Right forelimb (tissue), 1 donor: ENCODE measurements at regions not wholly inside any gene's neighbourhood (a gene's known extent, or its start where the extent isn't known, plus 50 kb on each side); places are given as distances from the start of the nearest gene placed in this dataset.
"Not testable (repeated sequence)": the region's sequence is repeated elsewhere in the genome, so short reads cannot be mapped to it uniquely, and the experiment has no call there.

ENCODE experiments used
- DNase-seq: peaks from one replicate; pipeline ENCODE4 v3.0.0-alpha.2; 2018

- no peak for DNase-seq
Measured at GRCh38 chr18:33853187-33853586, 275.2 kb downstream of the ASXL3 start.

DNA sequence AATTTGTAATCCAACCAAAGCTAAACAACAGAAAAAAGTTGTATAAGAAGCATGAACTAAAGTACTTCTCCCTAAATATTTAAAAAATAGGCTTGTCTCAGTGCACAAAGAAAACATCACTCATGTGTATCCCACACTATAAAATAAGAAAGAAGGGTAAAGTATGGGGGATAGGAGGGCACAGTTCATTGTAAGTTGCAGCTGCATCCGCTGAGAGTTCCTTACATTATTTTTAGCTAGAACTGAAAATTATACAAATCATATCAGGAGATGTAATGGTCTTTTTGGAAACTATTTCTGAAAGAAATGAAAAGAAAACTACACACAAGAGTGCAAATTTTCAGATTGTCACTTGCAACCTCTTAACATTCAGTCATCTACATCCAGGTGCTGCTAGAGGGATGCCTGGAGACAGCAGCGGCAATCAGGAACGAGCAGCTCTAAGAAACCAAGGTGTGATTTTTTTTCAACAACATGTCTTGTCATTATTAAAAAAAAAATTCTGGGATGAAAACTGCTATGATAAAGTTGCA lies 273.6 kb downstream of the ASXL3 start:
- no peak for DNase-seq

DNA sequence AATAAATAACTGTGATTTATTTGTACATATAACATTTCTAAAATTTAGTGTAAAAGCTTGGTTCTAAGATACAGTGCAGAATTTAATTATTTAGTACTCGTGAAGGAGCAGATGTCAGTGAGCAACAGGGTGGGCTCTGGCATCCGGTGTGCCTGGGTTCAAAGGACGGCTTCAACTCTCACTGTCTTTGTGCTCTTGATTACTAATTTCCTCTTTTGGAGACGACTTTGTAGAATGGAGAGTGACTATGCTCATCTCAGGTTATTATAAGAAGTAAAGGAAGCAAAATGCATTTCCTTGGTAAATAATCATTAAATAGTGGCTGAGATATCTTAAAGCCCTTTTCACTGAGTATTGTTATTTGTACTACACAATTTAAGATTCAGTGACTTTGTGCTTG lies 271.7 kb downstream of the ASXL3 start:
- no peak for DNase-seq

DNA sequence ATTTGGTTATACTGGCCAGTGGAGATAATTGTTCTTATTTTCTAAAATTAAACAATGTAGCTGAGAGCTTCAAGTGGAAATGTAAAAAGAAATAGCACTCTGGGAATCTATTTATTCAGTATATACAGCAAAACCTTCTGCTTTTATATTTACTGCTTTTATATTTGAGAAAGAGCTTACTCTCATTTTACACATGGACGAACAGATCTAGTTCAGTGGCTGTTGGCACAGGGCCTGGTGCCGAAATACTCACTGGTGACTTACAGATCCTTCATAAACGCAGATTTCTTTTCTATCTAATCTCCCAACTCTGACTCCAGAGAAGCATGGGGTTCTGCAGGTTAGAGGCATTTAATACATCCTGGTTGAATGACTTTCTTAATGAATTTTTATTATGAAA lies 266.2 kb downstream of the ASXL3 start:
- no peak for DNase-seq

DNA sequence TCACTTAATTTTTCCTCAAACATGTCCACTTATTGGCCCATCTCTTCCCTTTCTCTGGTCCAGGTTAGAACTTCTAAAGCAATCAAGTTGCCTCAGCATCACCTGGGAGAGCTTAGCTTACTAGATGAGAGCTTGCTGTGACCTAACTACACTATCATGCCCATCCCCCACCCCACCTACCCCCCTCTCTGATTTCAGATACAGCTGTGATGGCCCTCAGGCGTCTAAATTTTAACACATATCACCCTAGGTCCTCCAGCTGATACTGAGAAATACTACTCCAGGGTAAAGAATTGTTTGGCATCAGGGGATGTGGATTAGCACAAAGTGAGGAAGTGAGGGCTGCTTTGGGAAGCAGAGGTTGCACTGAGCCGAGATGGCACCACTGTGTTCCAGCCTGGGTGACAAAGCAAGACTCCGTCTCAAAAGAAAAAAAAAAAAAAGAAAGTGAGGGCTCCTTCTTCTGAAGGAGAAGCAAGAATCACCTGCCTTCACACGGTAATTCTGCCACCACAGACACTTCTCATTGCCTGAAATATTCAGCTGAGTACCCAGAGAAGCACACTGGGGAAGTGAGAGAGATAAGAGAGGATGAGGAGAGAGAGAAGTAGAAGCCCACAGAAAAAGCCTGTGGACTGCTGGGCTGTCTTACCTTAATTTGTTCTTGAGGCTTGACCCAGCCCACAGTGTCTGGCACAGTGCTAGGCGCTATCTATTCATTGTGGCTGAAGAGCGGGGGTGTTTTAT lies 263.4 kb downstream of the ASXL3 start:
- no peak for DNase-seq

DNA sequence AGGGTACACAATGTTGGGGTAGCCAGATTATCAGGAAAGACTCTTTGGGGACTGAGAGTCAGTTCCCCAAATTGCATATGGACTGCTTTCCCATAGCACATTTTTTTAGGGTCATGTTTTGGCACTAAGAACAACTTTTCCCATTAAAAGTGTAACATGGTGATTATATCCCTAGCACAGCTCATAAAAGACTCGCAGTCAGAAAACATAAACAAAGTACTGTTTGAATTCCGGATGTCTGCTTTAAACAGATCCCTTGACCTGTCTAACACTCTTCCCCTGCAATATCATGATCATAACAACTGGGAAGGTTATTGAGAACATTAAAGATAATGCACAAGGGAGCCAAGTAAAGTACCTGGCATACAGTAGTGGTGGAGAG lies 262.2 kb downstream of the ASXL3 start:
- DNase-seq = no peak

DNA sequence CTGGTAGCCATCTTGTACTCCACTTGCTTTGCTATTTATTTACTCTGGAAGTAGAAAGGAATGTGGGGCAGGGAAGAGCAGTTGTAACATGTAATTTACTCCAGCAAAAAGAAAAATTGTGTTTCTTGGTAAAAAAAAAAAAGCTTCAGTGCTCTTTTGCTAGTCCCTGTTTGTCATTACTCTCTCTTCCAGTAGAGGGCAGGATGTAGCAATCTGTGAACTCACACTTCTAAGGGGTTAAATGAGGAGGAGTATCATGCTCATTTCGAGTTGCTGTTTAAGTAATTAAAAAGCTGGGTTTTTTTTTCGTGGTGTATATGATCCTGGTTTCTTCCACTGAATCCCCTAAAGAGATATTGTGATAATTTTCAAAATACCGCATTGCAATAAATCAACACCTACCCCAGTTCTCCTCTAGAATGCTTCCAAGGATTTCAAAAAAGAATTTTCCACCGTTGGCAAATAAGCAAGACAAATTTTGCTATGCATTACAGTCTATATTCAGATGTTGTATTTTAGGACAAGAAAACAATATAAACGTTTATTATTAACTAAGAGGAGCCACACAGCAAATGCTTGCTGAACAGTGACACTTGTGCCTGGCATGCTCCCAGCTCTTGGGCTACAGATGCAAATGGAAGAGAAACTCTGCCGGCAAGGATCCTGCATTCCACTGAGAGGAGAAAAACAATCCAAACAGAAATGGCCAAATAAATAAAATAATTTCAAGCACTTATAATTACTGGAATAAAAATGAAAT lies 261.6 kb downstream of the ASXL3 start:
- DNase-seq = peak; percentile 51

DNA sequence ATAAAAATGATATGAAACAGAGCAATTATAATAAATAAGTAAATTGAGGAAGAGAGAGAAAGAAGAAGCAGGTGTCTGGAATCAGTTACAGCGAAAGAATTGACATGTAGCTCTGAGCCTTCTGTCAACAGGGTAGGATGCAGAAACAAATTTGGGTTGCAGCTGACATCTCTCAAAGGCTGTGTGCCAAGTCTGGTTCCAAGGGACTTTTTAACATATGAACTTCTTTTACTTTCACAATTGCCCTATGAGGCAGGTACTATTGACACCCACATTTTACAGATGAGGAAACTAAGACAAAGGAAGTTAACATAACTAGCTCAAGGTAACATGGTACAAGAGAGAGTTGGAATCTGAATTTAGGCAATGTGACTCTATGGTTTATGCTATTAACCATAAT lies 260.0 kb downstream of the ASXL3 start:
- no peak for DNase-seq

GRCh38 chr18:33837191-33837590 lies 259.2 kb downstream of the ASXL3 start:
- no peak for DNase-seq

GRCh38 chr18:33836564-33836963 lies 258.5 kb downstream of the ASXL3 start:
- no peak for DNase-seq

GRCh38 chr18:33835419-33835818 lies 257.4 kb downstream of the ASXL3 start:
- DNase-seq = no peak

DNA sequence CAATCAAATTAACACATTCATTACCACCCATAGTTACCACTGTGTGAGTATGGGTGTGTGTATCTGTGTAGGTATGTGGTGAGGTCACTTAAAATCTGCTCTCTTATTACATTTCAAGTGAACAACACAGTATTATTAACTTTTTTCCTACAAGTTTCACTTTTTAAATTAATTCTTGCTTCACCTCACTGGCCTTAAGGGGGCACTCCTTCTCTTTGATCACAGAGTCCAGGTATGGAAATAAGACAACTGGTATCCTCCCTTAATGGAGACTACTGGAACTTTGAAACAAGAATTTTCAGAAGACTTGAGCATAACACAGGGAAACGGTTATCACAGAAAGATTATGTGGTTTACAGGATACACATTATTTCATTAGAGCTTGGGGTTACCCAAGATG lies 255.8 kb downstream of the ASXL3 start:
- DNase-seq = no peak

DNA sequence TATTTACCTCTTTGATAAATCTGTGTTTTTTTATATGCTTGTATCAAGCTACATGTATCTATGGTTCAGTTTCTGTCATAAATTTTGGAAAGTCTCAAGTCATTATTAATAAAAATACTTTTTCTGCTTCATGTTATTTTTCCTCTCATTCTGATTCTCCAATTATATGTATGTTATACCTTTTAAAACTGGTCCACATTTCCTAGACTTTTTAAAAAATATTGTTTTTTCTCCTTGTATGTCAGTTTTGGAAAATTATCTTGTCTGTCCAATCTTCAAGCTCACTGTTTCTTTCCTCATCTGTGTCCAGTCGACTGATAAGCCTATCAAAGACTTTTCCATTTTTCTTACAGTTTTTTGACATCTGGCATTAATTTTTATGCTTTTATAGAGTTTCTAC lies 253.4 kb downstream of the ASXL3 start:
- no peak for DNase-seq

GRCh38 chr18:33830213-33830612 lies 252.2 kb downstream of the ASXL3 start:
- no peak for DNase-seq

DNA sequence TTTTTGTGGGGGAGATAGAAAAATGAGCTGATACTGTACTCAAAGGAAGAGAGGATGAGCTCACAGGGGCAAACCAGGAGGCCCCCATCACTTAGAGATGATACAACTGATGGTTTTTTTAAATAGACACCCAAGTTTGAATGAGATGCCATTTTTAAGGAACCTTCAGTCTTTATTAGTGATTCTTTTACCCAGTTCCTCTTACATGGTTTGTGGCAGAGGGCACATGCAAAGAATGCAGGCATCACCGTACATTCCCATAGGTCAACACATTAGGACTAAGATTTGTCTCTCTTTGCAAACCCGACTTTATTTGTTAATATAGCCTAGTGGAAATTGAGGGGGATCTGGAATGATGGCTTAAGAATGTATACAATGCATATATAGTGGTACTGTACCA lies 250.9 kb downstream of the ASXL3 start:
- DNase-seq = no peak

DNA sequence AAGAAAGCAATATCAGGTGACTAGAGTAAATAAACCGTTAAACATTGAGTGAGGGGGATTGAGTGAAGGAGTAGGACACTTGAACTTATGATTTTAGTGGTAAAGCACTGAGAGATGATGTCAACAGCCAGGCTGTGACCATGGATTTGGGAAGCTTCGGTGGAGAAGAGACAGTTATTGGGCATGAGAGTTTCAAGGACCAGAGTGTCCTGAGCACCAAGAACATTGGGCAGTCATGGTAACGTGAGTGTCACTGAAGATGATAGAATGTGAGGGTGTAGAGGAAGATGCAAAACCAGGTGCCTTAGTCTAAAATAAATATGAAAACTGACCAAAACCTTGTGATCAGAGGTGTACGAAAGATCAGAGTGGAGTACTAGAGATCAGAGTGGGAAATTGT lies 248.1 kb downstream of the ASXL3 start:
- DNase-seq = no peak

- DNase-seq = no peak
Measured at GRCh38 chr18:33821503-33821902, 243.5 kb downstream of the ASXL3 start.

- no peak for DNase-seq
Measured at GRCh38 chr18:33820517-33821371, 242.7 kb downstream of the ASXL3 start.

DNA sequence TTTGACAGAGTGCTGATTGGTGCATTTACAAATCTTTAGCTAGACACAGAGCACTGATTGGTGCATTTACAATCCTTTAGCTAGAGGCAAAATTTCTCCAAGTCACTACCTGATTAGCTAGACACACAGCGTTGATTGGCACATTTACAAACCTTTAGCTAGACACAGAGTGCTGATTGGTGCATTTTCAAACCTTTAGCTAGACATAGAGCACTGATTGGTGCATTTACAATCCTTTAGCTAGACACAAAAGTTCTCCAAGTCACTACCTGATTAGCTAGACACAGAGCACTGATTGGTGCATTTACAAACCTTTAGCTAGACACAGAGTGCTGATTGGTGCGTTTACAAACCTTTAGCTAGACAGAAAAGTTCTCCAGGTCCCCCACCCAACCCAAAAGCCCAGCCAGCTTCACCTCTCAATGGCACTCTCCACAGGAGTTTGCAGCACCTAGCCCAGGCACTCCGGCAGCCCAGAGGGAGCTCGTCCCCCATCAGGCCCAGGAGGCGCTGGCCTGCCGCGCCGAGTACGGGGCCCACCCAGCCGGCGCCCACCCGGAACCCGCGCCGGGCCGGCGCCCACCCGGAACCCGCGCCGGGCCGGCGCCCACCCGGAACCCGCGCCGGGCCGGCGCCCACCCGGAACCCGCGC lies 241.8 kb downstream of the ASXL3 start:
- DNase-seq = not testable (repeated sequence)

- no peak for DNase-seq
Measured at GRCh38 chr18:33818145-33818544, 240.1 kb downstream of the ASXL3 start.

DNA sequence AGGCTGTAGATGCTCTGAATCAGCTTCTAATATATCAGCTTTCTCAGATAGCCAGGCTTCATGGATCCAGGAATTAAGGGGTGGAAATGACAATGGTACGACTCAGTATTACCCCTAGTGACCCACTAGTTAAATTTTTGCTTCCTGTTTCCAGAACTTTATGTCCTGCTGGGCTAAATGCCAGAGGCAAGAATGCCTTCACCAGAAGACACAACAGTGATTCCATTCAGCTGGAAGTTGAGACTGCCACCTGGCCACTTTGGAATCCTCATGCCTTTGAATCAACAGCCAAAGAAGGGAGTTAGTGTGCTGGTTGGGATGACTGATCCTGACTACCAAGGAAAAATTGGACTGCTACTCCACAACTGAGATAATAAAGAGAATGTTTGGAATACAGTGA lies 239.1 kb downstream of the ASXL3 start:
- no peak for DNase-seq

- DNase-seq = no peak
Measured at GRCh38 chr18:33814546-33814945, 236.5 kb downstream of the ASXL3 start.

DNA sequence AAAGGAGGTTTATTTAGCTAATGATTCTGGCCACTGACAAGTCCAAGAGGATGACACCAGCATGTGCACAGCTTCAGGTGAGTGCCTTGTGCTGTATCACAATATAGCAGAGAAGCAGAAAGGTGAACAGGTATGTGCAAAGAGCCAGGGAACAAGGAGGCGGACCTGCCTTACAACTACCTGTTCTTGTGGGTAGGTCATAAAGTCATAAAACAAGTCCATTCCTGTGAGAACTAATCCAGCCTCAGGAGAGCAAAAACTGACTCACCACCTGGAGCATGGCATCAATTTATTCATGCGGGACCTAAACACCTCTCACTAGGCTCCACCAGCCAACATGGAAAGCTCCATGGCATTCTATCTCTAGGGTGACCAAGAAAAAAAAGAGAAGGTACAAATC lies 234.2 kb downstream of the ASXL3 start:
- no peak for DNase-seq
